ENCODE measurements at regions not wholly inside any gene's neighbourhood (a gene's known extent, or its start where the extent isn't known, plus 50 kb on each side); places are given as distances from the start of the nearest gene placed in this dataset.

DNA sequence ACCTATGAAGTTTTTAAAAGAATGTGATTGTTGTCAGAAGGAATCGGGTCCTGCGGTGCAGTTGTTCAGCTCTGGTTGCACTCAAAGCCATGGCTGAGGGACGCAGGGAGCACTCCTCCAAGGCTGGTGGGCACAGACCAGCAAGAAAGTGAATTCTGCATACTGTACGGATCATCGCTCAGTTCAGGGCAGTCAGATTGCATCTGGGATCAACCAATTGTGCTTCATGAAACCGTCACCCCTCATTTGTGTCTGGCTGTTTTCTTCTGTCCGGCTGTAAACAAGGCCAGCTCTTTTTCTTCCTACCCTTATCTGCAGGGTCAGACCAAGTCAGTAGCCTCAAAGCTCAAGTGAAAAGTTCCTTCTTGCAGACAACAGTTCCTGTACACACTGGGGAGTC, 478.3 kb downstream of the TFAP2A start:
- Histone ChIP-seq H3K9me3 (ENCODE audit: control insufficient read depth, low read depth, low read length) (no peaks in the 10 kb centered on the region), H3K9ac (ENCODE audit: extremely low read depth, insufficient read length, low read length) (no peak overlapping the region), H3K4me2 (ENCODE audit: insufficient read depth, insufficient read length, low read length) (no peak overlapping the region), H3K27ac (ENCODE audit: insufficient read length, low read depth, low read length) (no peak overlapping the region), H2AFZ (ENCODE audit: low read length) (no peak overlapping the region), H3K4ac (ENCODE audit: low read depth, low read length) (no peak overlapping the region), H2BK5ac (ENCODE audit: insufficient read length, low read length) (no peak overlapping the region), H4K8ac (replicated peaks; ENCODE audit: insufficient read length, low read depth, low read length) (no peak overlapping the region), H3K23me2 (ENCODE audit: insufficient read length, low read depth, low read length, poor library complexity, severe bottlenecking) (no peaks in the 10 kb centered on the region), H4K91ac (ENCODE audit: insufficient read length, low read depth, low read length) (no peak overlapping the region), H2BK20ac (ENCODE audit: low read depth, low read length, poor library complexity, severe bottlenecking) (no peak overlapping the region), H3K79me1 (ENCODE audit: insufficient read depth, low read depth, low read length, poor library complexity, severe bottlenecking) (no peaks in the 10 kb centered on the region), H3K56ac (ENCODE audit: insufficient read length, low read depth, low read length) (no peak overlapping the region), H4K20me1 (ENCODE audit: control insufficient read depth, insufficient read depth, insufficient read length) (no peaks in the 10 kb centered on the region), H2BK15ac (ENCODE audit: low read depth, low read length) (0 out of 2 replicates have a peak overlapping the region, but pooled peaks have one; percentile 29), H4K5ac (ENCODE audit: insufficient read length, low read depth, low read length) (no peak overlapping the region), H3K27me3 (ENCODE audit: insufficient read depth, low read length) (no peaks in the 10 kb centered on the region), H3K4me1 (ENCODE audit: insufficient read depth, low read length) (no peaks in the 10 kb centered on the region), H3K14ac (ENCODE audit: insufficient read depth, low read length) (no peak overlapping the region; the same call in 1 of the 2 replicates), H2AK5ac (ENCODE audit: insufficient read length, low read length) (no peak overlapping the region), H3K79me2 (ENCODE audit: insufficient read depth, low read length) (no peaks in the 10 kb centered on the region), H2BK12ac (ENCODE audit: insufficient read length, low read depth, low read length) (no peak overlapping the region), H3K23ac (ENCODE audit: insufficient read length, low read depth, low read length) (no peak overlapping the region), H3T11ph (ENCODE audit: low read length) (no peak overlapping the region), H3K18ac (ENCODE audit: insufficient read length, low read depth, low read length) (no peak overlapping the region), H2BK120ac (ENCODE audit: low read depth, low read length, poor library complexity, severe bottlenecking) (no peak overlapping the region)
- DNase-seq = no peak
- H3K9me3 Mint-ChIP-seq = no peaks in the 10 kb centered on the region; a peak in 1 of 5 replicates
- H3K27ac Mint-ChIP-seq = no peak overlapping the region
- TF ChIP-seq CTCF (conservative IDR thresholded peaks at IDR 0.05) = no peak
- no peaks in the 10 kb centered on the region for H3K4me1 Mint-ChIP-seq
- H3K4me3 Mint-ChIP-seq = no peak overlapping the region
- H3K36me3 Mint-ChIP-seq (ENCODE audit: insufficient read depth in 1 of 3, low read depth in 3 of 3) = peaks cover 0 to 2% (median 0%) of the 10 kb centered on the region in 3 experiments; a peak in 2 of 7 replicates
- H3K27me3 Mint-ChIP-seq (ENCODE audit: low read depth) = no peaks in the 10 kb centered on the region; the same call in 1 of the 2 replicates
- no CpG with 5 or more reads among the region's 7 CpGs for WGBS (ENCODE audit: extremely low coverage, insufficient read length, low lambda C conversion rate)

Measured in H9 (cell line).